H1 (cell line): ENCODE measurements at regions not wholly inside any gene's neighbourhood (a gene's known extent, or its start where the extent isn't known, plus 50 kb on each side); places are given as distances from the start of the nearest gene placed in this dataset.

ENCODE experiments used
- CTCF ChIA-PET: fragments of 300-600 bp; sonication (Branson Sonifier 250); formaldehyde crosslinking; loops from one replicate; lab custom pipeline; 2021; ENCODE audit not compliant: partially characterized antibody; lab: Charles Lee
- POLR2A ChIA-PET: fragments of 300-600 bp; sonication (Branson Sonifier 250); formaldehyde crosslinking; loops from one replicate; lab custom pipeline; 2021; ENCODE audit warnings: inconsistent platforms; ENCODE audit not compliant: partially characterized antibody; lab: Charles Lee
- DNase-seq, 2 experiments: peaks; one replicate each; pipeline versions ENCODE4 v3.0.0 to v3.0.0-alpha.2; 2010 to 2022; ENCODE audit warnings: low spot score in 2 of 2, low read depth in 1 of 2, mixed read lengths in 1 of 2
- FAIRE-seq: peaks from 2 replicates; lab custom pipeline; 2011; peaks lifted over from hg19 to GRCh38; lab: Jason Lieb, UNC
- H2AFZ ChIP-seq: 2 replicates; pipeline ENCODE4 v1.8.1; 2012; ENCODE audit warnings: low read length, inconsistent platforms
- H2AK5ac ChIP-seq: 2 replicates; pipeline ENCODE4 v1.6.1; 2013; ENCODE audit warnings: low read depth, low read length
- H2BK120ac ChIP-seq: replicated peaks from 2 replicates; pipeline ENCODE3; 2013; ENCODE audit warnings: low read depth, low read length, inconsistent platforms
- H2BK12ac ChIP-seq: 2 replicates; pipeline ENCODE4 v1.6.1; 2013; ENCODE audit warnings: low read depth, low read length
- H2BK15ac ChIP-seq: 2 replicates; pipeline ENCODE4 v1.6.1; 2013; ENCODE audit warnings: low read length
- H2BK20ac ChIP-seq: 2 replicates; pipeline ENCODE4 v1.6.1; 2013; ENCODE audit warnings: low read length
- H2BK5ac ChIP-seq: 2 replicates; pipeline ENCODE4 v1.6.1; 2013; ENCODE audit warnings: low read depth, low read length
- H3K14ac ChIP-seq: 2 replicates; pipeline ENCODE4 v1.6.1; 2013; ENCODE audit warnings: inconsistent platforms; ENCODE audit not compliant: insufficient read length
- H3K18ac ChIP-seq: 2 replicates; pipeline ENCODE4 v1.6.1; 2013; ENCODE audit warnings: low read length; ENCODE audit errors: extremely low read depth
- H3K23ac ChIP-seq: 2 replicates; pipeline ENCODE4 v1.6.1; 2013; ENCODE audit warnings: inconsistent platforms; ENCODE audit not compliant: insufficient read length
- H3K23me2 ChIP-seq: 2 replicates; pipeline ENCODE4 v1.6.1; 2013; ENCODE audit warnings: low read depth, low read length
- H3K27ac ChIP-seq: 2 replicates; pipeline ENCODE4 v1.6.1; 2011; ENCODE audit warnings: low read depth, low read length, inconsistent platforms
- H3K27me3 ChIP-seq, 4 experiments: replicated peaks in 1 of 4; 1 replicate in 1 of 4; 2 replicates in 3 of 4; pipeline versions ENCODE4 v1.6.1 to v1.8.1; 2011 to 2013; ENCODE audit warnings: low read length in 3 of 4, mild to moderate bottlenecking in 3 of 4, inconsistent platforms in 2 of 4, mixed read lengths in 2 of 4, moderate library complexity in 1 of 4; ENCODE audit not compliant: control insufficient read depth in 3 of 4, insufficient read depth in 3 of 4; ENCODE audit errors: extremely low read depth in 1 of 4
- H3K36me3 ChIP-seq, 4 experiments: 2 replicates each; pipeline versions ENCODE4 v1.6.1 to v1.8.1; 2011 to 2013; ENCODE audit warnings: mild to moderate bottlenecking in 4 of 4, low read length in 3 of 4, moderate library complexity in 2 of 4, control low read depth in 1 of 4, inconsistent platforms in 1 of 4; ENCODE audit not compliant: insufficient read depth in 4 of 4, control insufficient read depth in 2 of 4
- H3K4ac ChIP-seq: replicated peaks from 2 replicates; pipeline ENCODE3; 2013; ENCODE audit warnings: low read length, low read depth, mixed read lengths, inconsistent platforms; ENCODE audit not compliant: insufficient read length
- H3K4me1 ChIP-seq, 4 experiments: replicated peaks in 1 of 4; 1 replicate in 1 of 4; 2 replicates in 3 of 4; pipeline versions ENCODE4 v1.6.1 to v1.8.1; 2011 to 2013; ENCODE audit warnings: low read length in 3 of 4, inconsistent platforms in 2 of 4, mixed read lengths in 1 of 4; ENCODE audit not compliant: insufficient read depth in 4 of 4, control insufficient read depth in 3 of 4
- H3K4me2 ChIP-seq, 2 experiments: 2 replicates each; pipeline versions ENCODE4 v1.6.1 to v1.8.1; 2011 to 2013; ENCODE audit warnings: low read depth in 2 of 2, low read length in 2 of 2, control low read depth in 1 of 2, inconsistent platforms in 1 of 2, mild to moderate bottlenecking in 1 of 2; ENCODE audit not compliant: insufficient read depth in 1 of 2
- H3K4me3 ChIP-seq, 4 experiments: fragments of 200-600, 300-600 bp in 1 of 4; sonication (generic), shearing (Covaris generic), sonication (Bioruptor Twin) in 1 of 4; 2 replicates each; pipeline versions ENCODE4 v1.5.1 to v1.8.1; 2011 to 2016; ENCODE audit warnings: low read length in 4 of 4, low read depth in 3 of 4, control low read depth in 2 of 4, inconsistent platforms in 2 of 4, mild to moderate bottlenecking in 2 of 4, mixed read lengths in 1 of 4, moderate library complexity in 1 of 4; ENCODE audit not compliant: insufficient read depth in 2 of 4; ENCODE audit errors: extremely low read depth in 1 of 4
- H3K56ac ChIP-seq: replicated peaks from 2 replicates; pipeline ENCODE3; 2013; ENCODE audit warnings: low read depth, mild to moderate bottlenecking, mixed read lengths, low read length, inconsistent platforms; ENCODE audit not compliant: insufficient read length
- H3K79me1 ChIP-seq: 2 replicates; pipeline ENCODE4 v1.6.1; 2013; ENCODE audit warnings: low read depth, low read length, control low read depth
- H3K79me2 ChIP-seq, 2 experiments: 2 replicates each; pipeline versions ENCODE4 v1.6.1 to v1.8.1; 2012 to 2013; ENCODE audit warnings: low read length in 2 of 2, mild to moderate bottlenecking in 2 of 2, inconsistent platforms in 1 of 2; ENCODE audit not compliant: insufficient read depth in 2 of 2, control insufficient read depth in 1 of 2
- H3K9ac ChIP-seq, 4 experiments: replicated peaks in 1 of 4; 1 replicate in 1 of 4; 2 replicates in 3 of 4; pipeline versions ENCODE4 v1.6.1 to v1.8.1; 2011 to 2013; ENCODE audit warnings: low read depth in 3 of 4, low read length in 3 of 4, control low read depth in 2 of 4, mild to moderate bottlenecking in 2 of 4, moderate library complexity in 2 of 4, inconsistent platforms in 1 of 4; ENCODE audit errors: extremely low read depth in 1 of 4
- H3K9me3 ChIP-seq, 2 experiments: 2 replicates each; pipeline versions ENCODE4 v1.6.1 to v1.8.1; 2012 to 2013; ENCODE audit warnings: mild to moderate bottlenecking in 2 of 2, moderate library complexity in 2 of 2, control low read depth in 1 of 2, inconsistent platforms in 1 of 2, low read depth in 1 of 2, low read length in 1 of 2, mixed read lengths in 1 of 2; ENCODE audit not compliant: insufficient read depth in 2 of 2
- H4K20me1 ChIP-seq, 2 experiments: replicated peaks in 1 of 2; 2 replicates each; pipeline versions ENCODE3 to v1.8.1; 2011 to 2013; ENCODE audit warnings: inconsistent platforms in 2 of 2, low read length in 2 of 2, mild to moderate bottlenecking in 1 of 2; ENCODE audit not compliant: insufficient read depth in 2 of 2, control insufficient read depth in 1 of 2
- H4K5ac ChIP-seq: 2 replicates; pipeline ENCODE4 v1.6.1; 2013; ENCODE audit warnings: low read length, low read depth, mixed read lengths, inconsistent platforms; ENCODE audit not compliant: insufficient read length
- H4K8ac ChIP-seq: 2 replicates; pipeline ENCODE4 v1.8.0; 2013; ENCODE audit warnings: mild to moderate bottlenecking, moderate library complexity, low read length, inconsistent platforms; ENCODE audit not compliant: insufficient read depth; ENCODE audit errors: extremely low read depth
- H4K91ac ChIP-seq: replicated peaks from 2 replicates; pipeline ENCODE3; 2013; ENCODE audit warnings: low read length, mixed read lengths, inconsistent platforms; ENCODE audit not compliant: insufficient read length
- BRCA1 ChIP-seq: IDR thresholded peaks from 2 replicates; pipeline ENCODE4 v1.6.1; 2012; ENCODE audit warnings: low read depth, low read length, improper control_type of control experiment
- CHD2 ChIP-seq: IDR thresholded peaks from 2 replicates; pipeline ENCODE4 v1.6.1; 2012; ENCODE audit warnings: low read length, improper control_type of control experiment
- CREB1 ChIP-seq: IDR thresholded peaks from 2 replicates; pipeline ENCODE4 v1.6.1; 2012; ENCODE audit warnings: inconsistent platforms
- GTF2F1 ChIP-seq: IDR thresholded peaks from 2 replicates; pipeline ENCODE4 v1.6.1; 2012; ENCODE audit warnings: low read depth, low read length, improper control_type of control experiment, borderline replicate concordance
- TBP ChIP-seq: IDR thresholded peaks from 2 replicates; pipeline ENCODE4 v1.6.1; 2011; ENCODE audit warnings: low read depth, low read length, improper control_type of control experiment
- WGBS, 2 experiments: shearing (Covaris generic) in 1 of 2; methylation state at CpG; one replicate each; pipeline versions ENCODE4 v1.1.6 to v1.1.7; 2013 to 2015; ENCODE audit warnings: low lambda C conversion rate in 2 of 2, mixed read lengths in 2 of 2, inconsistent platforms in 1 of 2, low coverage in 1 of 2, missing lambda C conversion rate in 1 of 2; ENCODE audit not compliant: insufficient replicate concordance in 2 of 2, insufficient coverage in 1 of 2, insufficient read length in 1 of 2; ENCODE audit errors: extremely low coverage in 1 of 2, missing lambda C conversion rate in 1 of 2; 5-methylcytosine and 5-hydroxymethylcytosine counted together
- TF ChIP-seq, protein P1 (sequence below): IDR thresholded peaks from 2 replicates; pipeline ENCODE4 v1.6.1; 2012; ENCODE audit warnings: inconsistent platforms
- TF ChIP-seq, protein P2 (sequence below): IDR thresholded peaks from 2 replicates; pipeline ENCODE4 v1.6.1; 2011; ENCODE audit warnings: low read depth, mild to moderate bottlenecking, low read length; ENCODE audit not compliant: insufficient read depth

DNA sequence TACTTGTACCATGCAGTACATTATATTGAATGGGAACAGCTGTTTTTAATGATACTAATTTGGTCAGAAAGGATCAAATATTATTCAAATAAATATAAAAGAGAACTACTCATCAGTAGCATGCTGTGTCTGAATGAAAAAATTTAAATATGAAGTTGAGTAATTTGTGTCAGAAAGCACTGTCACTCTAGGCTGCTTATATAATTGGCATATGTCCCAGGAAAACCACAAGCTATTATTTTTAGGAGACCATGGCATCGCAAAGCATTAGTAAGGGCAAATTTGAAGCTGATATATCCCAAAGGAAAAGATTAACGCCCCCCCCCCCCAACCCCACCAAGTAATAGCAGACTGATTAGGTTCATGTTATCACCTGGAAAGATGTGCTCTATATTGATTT is 388.5 kb upstream of the SPANXN4 start:
- POLR2A ChIA-PET = no interaction called here
- Histone ChIP-seq H3K79me2 (no peaks in the 10 kb centered on the region), H3K18ac (no peak overlapping the region), H4K91ac (no peak overlapping the region), H3K4ac (no peak overlapping the region), H3K27me3 (no peaks in the 10 kb centered on the region), H2BK20ac (no peak overlapping the region), H2BK12ac (no peak overlapping the region), H4K5ac (no peak overlapping the region), H3K4me1 (no peaks in the 10 kb centered on the region), H3K23me2 (no peaks in the 10 kb centered on the region), H3K4me2 (no peak overlapping the region), H3K4me3 (no peak overlapping the region), H2AFZ (no peak overlapping the region), H3K36me3 (no peaks in the 10 kb centered on the region), H2BK5ac (no peak overlapping the region), H3K23ac (no peak overlapping the region), H3K79me1 (no peaks in the 10 kb centered on the region), H2AK5ac (no peak overlapping the region), H2BK15ac (no peak overlapping the region), H3K56ac (no peak overlapping the region), H4K20me1 (no peaks in the 10 kb centered on the region), H3K14ac (no peak overlapping the region), H2BK120ac (no peak overlapping the region), H4K8ac (no peak overlapping the region), H3K27ac (no peak overlapping the region), H3K9me3 (no peaks in the 10 kb centered on the region), H3K9ac (no peak overlapping the region)
- FAIRE-seq (no peak), DNase-seq (no peak)
- 86% methylated on average over 1 of the region's 2 CpGs; no CpG with 5 or more reads in 1 of the 2 experiments for whole genome bisulfite sequencing, 2 experiments
- TF ChIP-seq CREB1 (no peak), TBP (no peak), GTF2F1 (no peak), BRCA1 (no peak), CHD2 (no peak)
- TF ChIP-seq, protein P1, sequence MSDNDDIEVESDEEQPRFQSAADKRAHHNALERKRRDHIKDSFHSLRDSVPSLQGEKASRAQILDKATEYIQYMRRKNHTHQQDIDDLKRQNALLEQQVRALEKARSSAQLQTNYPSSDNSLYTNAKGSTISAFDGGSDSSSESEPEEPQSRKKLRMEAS = no peak
- TF ChIP-seq, protein P2, sequence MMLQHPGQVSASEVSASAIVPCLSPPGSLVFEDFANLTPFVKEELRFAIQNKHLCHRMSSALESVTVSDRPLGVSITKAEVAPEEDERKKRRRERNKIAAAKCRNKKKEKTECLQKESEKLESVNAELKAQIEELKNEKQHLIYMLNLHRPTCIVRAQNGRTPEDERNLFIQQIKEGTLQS = no peak
- CTCF ChIA-PET = no interaction called here
